OCI-LY1 (cell line): ENCODE measurements at regions not wholly inside any gene's neighbourhood (a gene's known extent, or its start where the extent isn't known, plus 50 kb on each side); places are given as distances from the start of the nearest gene placed in this dataset.
"Not testable (repeated sequence)": the region's sequence is repeated elsewhere in the genome, so short reads cannot be mapped to it uniquely, and the experiment has no call there.

Source experiments
- H2AFZ ChIP-seq: fragments of 200-600 bp; sonication (generic), shearing (Covaris generic); 2 replicates; pipeline ENCODE4 v1.6.0; 2014; ENCODE audit warnings: antibody characterized with exemption, mild to moderate bottlenecking, low read length
- H3F3A ChIP-seq: fragments of 200-600 bp; sonication (generic), shearing (Covaris generic); 2 replicates; pipeline ENCODE4 v1.6.0; 2014; ENCODE audit warnings: mild to moderate bottlenecking, antibody characterized with exemption, low read length, moderate library complexity; ENCODE audit not compliant: insufficient read depth
- H3K27ac ChIP-seq: fragments of 200-600 bp; sonication (generic); 2 replicates; pipeline ENCODE4 v1.5.1; 2014; ENCODE audit warnings: low read length, mixed run types, mild to moderate bottlenecking, low read depth; ENCODE audit not compliant: poor library complexity, severe bottlenecking
- H3K27me3 ChIP-seq: fragments of 200-600 bp; sonication (generic); 2 replicates; pipeline ENCODE4 v1.6.0; 2014; ENCODE audit warnings: antibody characterized with exemption, mild to moderate bottlenecking, low read length, moderate library complexity; ENCODE audit not compliant: insufficient read depth
- H3K36me3 ChIP-seq: fragments of 200-600 bp; sonication (generic); 2 replicates; pipeline ENCODE4 v1.6.1; 2014; ENCODE audit warnings: mild to moderate bottlenecking, antibody characterized with exemption, low read length, moderate library complexity, mixed read lengths; ENCODE audit not compliant: insufficient read depth
- H3K4me1 ChIP-seq: fragments of 200-600 bp; sonication (generic); 2 replicates; pipeline ENCODE4 v1.5.1; 2014; ENCODE audit warnings: mild to moderate bottlenecking, low read length, moderate library complexity; ENCODE audit not compliant: insufficient read depth, severe bottlenecking
- H3K4me2 ChIP-seq: fragments of 200-600 bp; sonication (generic), shearing (Covaris generic); 2 replicates; pipeline ENCODE4 v1.6.1; 2014; ENCODE audit warnings: low read length
- H3K4me3 ChIP-seq: fragments of 200-600 bp; sonication (generic); 2 replicates; pipeline ENCODE4 v1.5.1; 2014; ENCODE audit warnings: low read length, low read depth, mild to moderate bottlenecking, mixed read lengths; ENCODE audit not compliant: poor library complexity, severe bottlenecking
- H3K79me2 ChIP-seq: fragments of 200-600 bp; shearing (Covaris generic); 2 replicates; pipeline ENCODE4 v1.6.1; 2016; ENCODE audit warnings: mixed run types, low read length, mixed read lengths; ENCODE audit not compliant: insufficient read depth
- H3K9ac ChIP-seq: fragments of 200-600 bp; sonication (generic), shearing (Covaris generic); 2 replicates; pipeline ENCODE4 v1.6.1; 2014; ENCODE audit warnings: mild to moderate bottlenecking, low read length, mixed read lengths
- H3K9me2 ChIP-seq: fragments of 200-600 bp; sonication (generic), shearing (Covaris generic); 2 replicates; pipeline ENCODE4 v1.6.1; 2014; ENCODE audit warnings: low read depth, mild to moderate bottlenecking, low read length, mixed read lengths
- H3K9me3 ChIP-seq: fragments of 200-600 bp; shearing (Covaris generic); 2 replicates; pipeline ENCODE4 v1.6.1; 2014; ENCODE audit warnings: low read length, mixed read lengths
- H4K20me1 ChIP-seq: fragments of 200-600 bp; sonication (generic), shearing (Covaris generic); 2 replicates; pipeline ENCODE4 v1.6.0; 2016; ENCODE audit warnings: mild to moderate bottlenecking, low read length; ENCODE audit not compliant: insufficient read depth
- EZH2 ChIP-seq: fragments of 200-600 bp; sonication (generic), shearing (Covaris generic); IDR thresholded peaks from 2 replicates; pipeline ENCODE4 v1.8.0; 2017; ENCODE audit warnings: borderline replicate concordance, mixed run types, mild to moderate bottlenecking, antibody characterized with exemption, low read length, moderate library complexity, mixed read lengths
- TF ChIP-seq, protein P1 (sequence below): fragments of 200-600 bp; sonication (generic), shearing (Covaris generic); IDR thresholded peaks from 2 replicates; pipeline ENCODE4 v1.5.1; 2017; ENCODE audit warnings: mild to moderate bottlenecking, antibody characterized with exemption, low read length, moderate library complexity, mixed read lengths

DNA sequence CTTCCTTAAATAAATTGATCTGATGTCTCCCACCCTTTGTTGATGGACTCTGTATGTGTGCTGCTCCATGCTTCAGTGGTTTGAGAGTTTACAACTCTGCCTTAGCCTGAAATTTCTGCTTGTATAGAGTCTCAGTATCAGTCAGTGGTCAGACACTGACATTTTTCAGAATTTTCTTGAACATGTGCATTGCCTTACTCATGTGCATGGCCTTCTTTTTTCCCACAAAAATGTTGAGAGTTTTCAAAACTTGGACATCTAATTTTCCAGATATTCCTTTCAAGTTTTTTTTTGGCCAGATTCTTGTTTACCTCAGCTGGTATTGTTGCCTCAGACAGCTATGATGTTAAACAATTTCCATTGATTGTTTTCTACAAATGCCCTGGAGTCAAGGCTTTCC lies 427.1 kb upstream of the CHD1 start:
- TF ChIP-seq, protein P1, sequence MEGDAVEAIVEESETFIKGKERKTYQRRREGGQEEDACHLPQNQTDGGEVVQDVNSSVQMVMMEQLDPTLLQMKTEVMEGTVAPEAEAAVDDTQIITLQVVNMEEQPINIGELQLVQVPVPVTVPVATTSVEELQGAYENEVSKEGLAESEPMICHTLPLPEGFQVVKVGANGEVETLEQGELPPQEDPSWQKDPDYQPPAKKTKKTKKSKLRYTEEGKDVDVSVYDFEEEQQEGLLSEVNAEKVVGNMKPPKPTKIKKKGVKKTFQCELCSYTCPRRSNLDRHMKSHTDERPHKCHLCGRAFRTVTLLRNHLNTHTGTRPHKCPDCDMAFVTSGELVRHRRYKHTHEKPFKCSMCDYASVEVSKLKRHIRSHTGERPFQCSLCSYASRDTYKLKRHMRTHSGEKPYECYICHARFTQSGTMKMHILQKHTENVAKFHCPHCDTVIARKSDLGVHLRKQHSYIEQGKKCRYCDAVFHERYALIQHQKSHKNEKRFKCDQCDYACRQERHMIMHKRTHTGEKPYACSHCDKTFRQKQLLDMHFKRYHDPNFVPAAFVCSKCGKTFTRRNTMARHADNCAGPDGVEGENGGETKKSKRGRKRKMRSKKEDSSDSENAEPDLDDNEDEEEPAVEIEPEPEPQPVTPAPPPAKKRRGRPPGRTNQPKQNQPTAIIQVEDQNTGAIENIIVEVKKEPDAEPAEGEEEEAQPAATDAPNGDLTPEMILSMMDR = no peak
- TF ChIP-seq EZH2 = no peak
- H3F3A ChIP-seq = no peaks in the 10 kb centered on the region
- H3K4me3 ChIP-seq = no peak overlapping the region
- H3K9me2 ChIP-seq = no peaks in the 10 kb centered on the region
- H3K27me3 ChIP-seq = no peaks in the 10 kb centered on the region
- no peak overlapping the region for H2AFZ ChIP-seq
- no peaks in the 10 kb centered on the region for H4K20me1 ChIP-seq
- no peaks in the 10 kb centered on the region for H3K79me2 ChIP-seq
- H3K27ac ChIP-seq = no peak overlapping the region
- no peak overlapping the region for H3K9ac ChIP-seq
- no peak overlapping the region for H3K4me2 ChIP-seq
- H3K4me1 ChIP-seq = no peaks in the 10 kb centered on the region
- no peaks in the 10 kb centered on the region for H3K9me3 ChIP-seq
- no peaks in the 10 kb centered on the region for H3K36me3 ChIP-seq

DNA sequence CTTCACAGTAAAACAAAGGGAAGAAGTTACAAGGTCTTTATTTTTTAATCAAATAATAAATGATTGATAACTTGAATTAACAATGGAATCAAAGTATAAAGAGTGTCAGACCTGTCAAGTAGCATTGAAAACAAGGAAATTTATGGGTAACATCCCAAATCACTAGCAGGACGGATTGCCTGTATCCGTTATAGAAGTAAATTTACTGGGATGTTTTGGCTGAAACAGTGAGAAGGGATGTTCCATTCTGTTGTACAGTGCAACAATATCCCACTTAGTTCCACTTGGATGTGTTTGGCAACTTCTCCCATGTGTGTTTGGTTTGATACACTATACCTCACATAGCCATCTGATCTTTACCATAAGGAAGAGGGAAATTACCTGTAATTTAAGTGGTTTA lies 421.0 kb upstream of the CHD1 start:
- no peaks in the 10 kb centered on the region for H4K20me1 ChIP-seq
- no peak for TF ChIP-seq EZH2
- TF ChIP-seq, protein P1 = no peak

DNA sequence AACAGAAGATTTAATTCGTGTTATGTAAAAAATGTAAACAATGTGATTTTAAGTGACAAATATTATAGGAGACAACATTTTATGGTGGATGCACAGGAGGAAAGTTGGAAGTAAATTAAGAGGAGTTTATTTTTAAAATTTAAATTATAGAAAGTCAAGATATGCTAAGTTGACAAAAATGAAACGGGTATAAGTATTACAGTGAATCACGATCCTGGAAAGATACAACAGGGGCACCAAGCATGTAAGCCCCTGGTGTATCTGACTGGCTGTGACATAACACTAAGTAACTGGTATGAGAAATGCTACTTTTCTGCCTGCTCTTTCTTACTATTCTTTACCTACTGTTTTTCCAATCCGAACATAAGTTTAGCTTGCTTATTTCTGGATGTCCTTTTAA lies 419.8 kb upstream of the CHD1 start:
- H3K79me2 ChIP-seq = no peaks in the 10 kb centered on the region
- H3K4me3 ChIP-seq = no peak overlapping the region
- H3K36me3 ChIP-seq = no peaks in the 10 kb centered on the region
- no peak overlapping the region for H3K4me2 ChIP-seq
- H3K27ac ChIP-seq = no peak overlapping the region
- H3K9ac ChIP-seq = no peak overlapping the region
- no peaks in the 10 kb centered on the region for H3K27me3 ChIP-seq
- H2AFZ ChIP-seq = no peak overlapping the region
- TF ChIP-seq, protein P1 = no peak
- TF ChIP-seq EZH2 = no peak
- H3K9me3 ChIP-seq = no peaks in the 10 kb centered on the region
- H4K20me1 ChIP-seq = no peaks in the 10 kb centered on the region
- H3F3A ChIP-seq = no peaks in the 10 kb centered on the region
- H3K9me2 ChIP-seq = no peaks in the 10 kb centered on the region
- no peaks in the 10 kb centered on the region for H3K4me1 ChIP-seq

More for the DNA sequence above, 421.0 kb upstream of the CHD1 start:
- no peaks in the 10 kb centered on the region for H3K9me2 ChIP-seq
- H3K9me3 ChIP-seq = no peaks in the 10 kb centered on the region
- no peaks in the 10 kb centered on the region for H3F3A ChIP-seq
- no peak overlapping the region for H3K4me3 ChIP-seq
- H3K4me2 ChIP-seq = no peak overlapping the region
- no peak overlapping the region for H3K27ac ChIP-seq
- no peaks in the 10 kb centered on the region for H3K27me3 ChIP-seq
- H3K4me1 ChIP-seq = no peaks in the 10 kb centered on the region
- no peaks in the 10 kb centered on the region for H3K79me2 ChIP-seq
- H2AFZ ChIP-seq = no peak overlapping the region
- H3K9ac ChIP-seq = no peak overlapping the region
- no peaks in the 10 kb centered on the region for H3K36me3 ChIP-seq

DNA sequence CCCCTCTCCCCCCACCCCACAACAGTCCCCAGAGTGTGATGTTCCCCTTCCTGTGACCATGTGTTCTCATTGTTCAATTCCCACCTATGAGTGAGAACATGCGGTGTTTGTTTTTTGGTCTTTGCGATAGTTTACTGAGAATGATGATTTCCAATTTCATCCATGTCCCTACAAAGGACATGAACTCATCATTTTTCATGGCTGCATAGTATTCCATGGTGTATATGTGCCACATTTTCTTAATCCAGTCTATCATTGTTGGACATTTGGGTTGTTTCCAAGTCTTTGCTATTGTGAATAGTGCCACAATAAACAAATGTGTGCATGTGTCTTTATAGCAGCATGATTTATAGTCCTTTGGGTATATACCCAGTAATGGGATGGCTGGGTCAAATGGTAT lies 411.0 kb upstream of the CHD1 start:
- H3K9ac ChIP-seq, H3K36me3 ChIP-seq, H3K27me3 ChIP-seq, H3K79me2 ChIP-seq, H3K4me1 ChIP-seq, H3K4me3 ChIP-seq, H3K9me2 ChIP-seq, H3K27ac ChIP-seq, H4K20me1 ChIP-seq, H3K4me2 ChIP-seq, H2AFZ ChIP-seq, H3K9me3 ChIP-seq, H3F3A ChIP-seq: not testable (repeated sequence)
